NT2/D1 (cell line): ENCODE measurements at regions not wholly inside any gene's neighbourhood (a gene's known extent, or its start where the extent isn't known, plus 50 kb on each side); places are given as distances from the start of the nearest gene placed in this dataset.

Source experiments
- SUZ12 ChIP-seq: IDR thresholded peaks from 2 replicates; pipeline ENCODE4 v1.6.1; 2011; ENCODE audit not compliant: insufficient read length, insufficient read depth; ENCODE audit errors: extremely low read depth
- YY1 ChIP-seq: IDR thresholded peaks from 2 replicates; pipeline ENCODE4 v1.6.1; 2011; ENCODE audit not compliant: insufficient read length, insufficient read depth
- ZNF274 ChIP-seq: IDR thresholded peaks from 2 replicates; pipeline ENCODE4 v1.6.1; 2011; ENCODE audit warnings: mild to moderate bottlenecking, low read depth, low read length

GRCh38 chr2:176473851-176474250, 204.6 kb downstream of the MTX2 start:
- TF ChIP-seq ZNF274 (no peak), SUZ12 (no peak), YY1 (no peak)
